Endometrium (tissue), 2 donors: ENCODE measurements at regions not wholly inside any gene's neighbourhood (a gene's known extent, or its start where the extent isn't known, plus 50 kb on each side); places are given as distances from the start of the nearest gene placed in this dataset.

ENCODE experiments used
- FAIRE-seq: peaks from 2 replicates; lab custom pipeline; 2012; peaks lifted over from hg19 to GRCh38; lab: Jason Lieb, UNC
- donor health status: control.
- donor health status: control.

DNA sequence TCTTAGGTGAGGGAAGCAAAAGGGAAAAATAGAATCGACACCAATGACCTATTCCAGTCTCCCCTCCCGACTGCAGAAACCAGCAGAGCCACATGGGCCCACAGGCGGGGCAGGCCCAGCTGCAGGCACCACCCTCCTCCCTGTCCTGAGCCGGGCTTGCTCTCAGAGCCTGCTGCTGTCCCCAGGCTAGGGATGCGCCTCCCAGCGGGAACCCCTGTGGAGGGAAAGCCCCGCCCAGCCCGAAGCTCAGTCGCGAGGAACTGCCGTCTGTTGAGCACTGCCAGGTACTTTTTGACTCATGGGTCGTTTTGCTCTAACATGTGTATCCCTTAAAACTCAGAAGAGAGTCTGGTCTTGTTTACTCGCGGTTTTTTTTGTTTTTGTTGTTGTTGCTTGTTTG lies 124.5 kb upstream of the RET start:
- FAIRE-seq = peak; percentile 8

DNA sequence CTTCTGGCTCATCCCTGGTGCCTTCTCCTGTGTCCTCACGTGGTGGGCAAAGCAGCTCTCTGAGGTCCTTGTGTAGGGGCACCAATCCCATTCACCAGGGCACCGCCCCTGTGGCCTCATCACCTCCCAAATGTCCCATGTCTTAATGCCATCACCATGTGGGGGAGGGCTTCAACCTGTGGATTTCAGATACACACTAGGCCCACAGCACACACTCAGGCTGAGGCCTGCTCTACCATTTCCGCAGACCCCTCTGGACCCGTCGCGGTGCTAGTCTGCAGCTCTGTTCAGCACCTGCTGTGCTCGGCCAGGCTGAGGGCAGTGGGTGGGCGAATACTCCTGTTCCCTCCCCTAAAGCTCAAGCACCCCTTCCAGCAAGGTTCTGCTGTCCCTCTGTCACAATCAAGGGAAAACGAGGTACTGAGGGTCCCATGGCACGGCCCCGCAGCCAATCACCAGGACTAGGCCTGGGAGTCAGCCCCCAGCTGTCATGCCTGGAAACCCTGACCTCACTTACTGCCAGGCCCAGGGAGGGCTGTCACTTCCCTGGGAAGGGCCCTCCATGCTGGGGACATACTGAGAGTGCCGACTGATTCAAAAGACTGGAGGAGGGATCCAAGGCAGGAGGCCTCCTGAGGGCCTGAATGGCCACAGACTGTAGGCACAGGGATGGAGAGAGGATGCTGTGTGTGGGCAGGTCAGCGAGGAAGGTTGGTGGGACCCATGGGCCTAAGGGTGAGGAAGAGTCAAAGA lies 123.8 kb upstream of the RET start:
- FAIRE-seq = no peak

- no peak for FAIRE-seq
Measured at GRCh38 chr10:42953684-42954674, 122.9 kb upstream of the RET start.

GRCh38 chr10:42954766-42955492 lies 121.9 kb upstream of the RET start:
- FAIRE-seq = no peak

DNA sequence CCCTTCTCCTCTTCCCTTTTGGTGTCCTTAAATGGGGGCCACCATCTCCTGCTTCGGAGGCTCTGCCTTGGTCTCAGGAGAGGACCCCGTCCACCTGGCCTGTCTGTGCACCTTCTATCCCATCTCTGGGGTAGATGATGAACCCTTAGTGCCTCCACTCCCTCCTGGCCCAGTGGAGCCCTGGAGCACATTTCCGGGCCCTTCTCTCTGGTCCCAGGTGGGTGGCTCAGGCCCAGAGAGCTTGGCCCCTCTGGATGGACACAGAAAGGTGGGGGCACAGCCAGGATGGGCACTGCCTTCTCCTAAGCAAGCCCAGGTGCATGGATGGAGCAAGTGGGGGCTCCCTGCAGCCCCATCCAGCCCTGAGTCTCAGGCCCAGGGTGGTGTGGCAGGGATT lies 121.4 kb upstream of the RET start:
- no peak for FAIRE-seq

DNA sequence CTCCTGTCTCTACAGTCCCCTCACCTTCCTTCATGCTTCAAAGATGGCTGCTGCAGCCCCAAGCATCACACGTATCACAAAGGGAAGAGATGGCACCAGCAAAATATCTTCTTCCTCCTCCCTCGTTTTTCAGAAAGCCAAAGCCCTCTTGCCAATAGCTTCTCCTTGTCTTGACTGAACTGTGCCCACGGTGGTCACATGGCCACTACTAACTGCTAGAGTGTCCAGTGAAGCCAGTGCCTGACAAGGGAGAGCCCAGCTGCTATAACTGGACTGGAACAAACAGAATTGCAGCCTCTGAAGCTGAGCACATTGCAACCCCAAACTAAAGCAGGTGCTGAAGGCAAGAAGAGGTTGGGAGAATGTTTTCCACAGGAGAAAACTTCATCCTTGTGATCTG lies 120.8 kb upstream of the RET start:
- no peak for FAIRE-seq

- no peak for FAIRE-seq
Measured at GRCh38 chr10:42958142-42958868, 118.6 kb upstream of the RET start.

- FAIRE-seq = no peak
Measured at GRCh38 chr10:42959833-42960232, 117.0 kb upstream of the RET start.

- FAIRE-seq = no peak
Measured at GRCh38 chr10:42960491-42960990, 116.3 kb upstream of the RET start.

DNA sequence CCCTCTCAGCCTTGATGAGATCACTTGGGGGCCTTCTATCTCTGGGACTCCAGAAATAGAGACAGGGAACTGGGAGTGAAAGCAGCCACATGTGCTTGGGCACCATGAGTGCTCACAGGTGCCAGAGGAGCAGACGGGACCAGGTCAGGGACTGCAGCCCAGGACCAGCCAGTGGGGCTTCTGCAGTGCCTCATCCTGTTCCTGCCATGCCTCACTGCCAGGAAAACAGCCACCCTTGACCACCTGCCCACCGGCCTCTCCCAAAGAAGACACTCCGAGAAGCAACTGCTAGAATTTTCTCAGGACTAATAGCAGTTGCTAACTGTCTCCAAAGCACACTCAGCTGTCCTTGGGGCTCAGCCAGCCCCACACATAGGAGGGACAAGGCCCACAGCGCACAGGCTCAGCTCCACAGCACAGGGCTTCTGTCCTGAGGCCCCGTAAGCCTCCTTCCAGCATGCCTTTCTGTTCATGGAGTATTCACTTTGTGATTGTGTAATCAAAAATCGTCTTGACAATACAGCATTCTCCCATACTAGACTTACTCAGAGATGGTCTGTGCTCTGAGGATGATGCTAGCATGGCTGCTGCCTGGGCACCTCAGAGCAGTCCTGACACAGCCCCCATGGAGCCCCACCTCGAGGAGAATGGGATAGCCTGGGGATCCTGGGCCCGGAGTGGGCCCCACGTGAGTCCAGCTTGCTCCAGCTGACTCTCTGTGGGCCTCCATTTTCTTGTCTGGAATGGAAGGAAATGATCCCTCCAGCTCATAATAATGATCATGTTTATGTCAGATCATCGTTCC lies 115.7 kb upstream of the RET start:
- no peak for FAIRE-seq

- no peak for FAIRE-seq
Measured at GRCh38 chr10:42961796-42962109, 115.1 kb upstream of the RET start.

GRCh38 chr10:42962110-42962901 lies 114.6 kb upstream of the RET start:
- no peak for FAIRE-seq

- FAIRE-seq = no peak
Measured at GRCh38 chr10:42962902-42963231, 114.0 kb upstream of the RET start.

DNA sequence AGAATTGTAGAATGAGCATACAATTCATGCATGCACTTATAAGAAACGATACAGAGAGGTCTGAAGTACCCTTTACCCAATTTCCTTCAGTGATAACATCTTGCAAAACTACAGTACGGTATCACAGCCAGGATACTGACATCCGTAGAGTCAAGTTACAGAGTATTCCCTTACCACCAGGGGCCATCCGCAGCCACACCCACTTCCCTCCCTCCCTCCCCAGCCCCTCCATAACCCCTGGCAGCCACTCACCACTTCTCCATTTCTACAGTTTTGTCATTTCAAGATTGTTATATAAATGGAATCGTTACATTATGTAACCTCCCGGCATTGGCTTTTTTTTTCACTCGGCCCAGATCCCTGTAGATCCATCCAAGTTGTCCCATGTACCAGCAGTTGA lies 113.6 kb upstream of the RET start:
- FAIRE-seq = no peak

GRCh38 chr10:42969147-42969546 lies 107.7 kb upstream of the RET start:
- no peak for FAIRE-seq

DNA sequence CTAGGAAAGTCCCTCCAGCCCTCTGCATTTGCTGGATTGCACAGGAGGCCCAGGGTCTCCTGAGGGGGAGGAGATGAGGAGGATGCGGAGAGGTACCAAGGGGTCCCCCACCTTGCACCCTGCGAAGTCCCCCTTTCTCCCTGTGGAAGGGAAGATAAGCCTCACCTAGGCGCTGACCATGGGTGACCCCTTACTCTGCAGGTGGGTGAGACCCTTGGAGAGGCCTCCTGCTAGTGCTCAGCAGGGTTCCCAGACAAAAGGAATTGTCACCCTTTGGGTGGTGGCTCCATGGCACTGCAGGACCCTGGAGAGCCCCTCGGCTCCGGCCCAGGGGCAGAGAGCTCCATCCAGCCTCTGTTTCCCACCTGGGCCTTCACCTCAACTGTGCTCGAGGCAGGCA lies 107.0 kb upstream of the RET start:
- FAIRE-seq = no peak

- no peak for FAIRE-seq
Measured at GRCh38 chr10:42970451-42971250, 106.2 kb upstream of the RET start.

GRCh38 chr10:42971251-42971599 lies 105.6 kb upstream of the RET start:
- FAIRE-seq = no peak

DNA sequence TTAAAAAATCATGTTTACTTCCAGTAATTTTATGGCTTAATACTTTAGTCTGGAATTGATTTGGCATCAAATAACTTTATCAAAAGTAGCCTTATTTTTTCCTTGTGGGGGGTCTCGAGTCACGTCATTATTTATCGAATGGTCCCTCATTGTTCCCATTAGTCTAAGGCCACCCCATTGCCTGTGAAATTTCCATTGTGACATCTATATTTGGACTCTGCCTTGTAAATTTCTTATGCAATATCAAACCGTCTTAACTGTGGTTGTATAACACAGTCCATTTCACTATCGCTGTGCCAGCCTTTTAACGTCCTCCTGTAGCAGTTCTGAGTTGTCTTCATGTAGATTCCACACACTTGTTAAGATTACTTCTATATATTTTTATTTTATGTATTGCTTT lies 103.9 kb upstream of the RET start:
- no peak for FAIRE-seq

- FAIRE-seq = no peak
Measured at GRCh38 chr10:42973411-42973810, 103.5 kb upstream of the RET start.
